ENCODE measurements at regions not wholly inside any gene's neighbourhood (a gene's known extent, or its start where the extent isn't known, plus 50 kb on each side); places are given as distances from the start of the nearest gene placed in this dataset.

- no peak for TF ChIP-seq POLR2A (IDR thresholded peaks at IDR 0.05)
- TF ChIP-seq CTCF (IDR thresholded peaks at IDR 0.05): no peak
- no peak for TF ChIP-seq POLR2AphosphoS5 (IDR thresholded peaks at IDR 0.05; ENCODE audit: insufficient read depth in 1 of 2, low read depth in 1 of 2)
- DNase-seq (ENCODE audit: extremely low spot score in 2 of 2): no peak
- Histone ChIP-seq H3K4me3 (no peak overlapping the region), H3K27ac (no peak overlapping the region), H3K9me3 (no peaks in the 10 kb centered on the region), H3K27me3 (no peaks in the 10 kb centered on the region), H3K36me3 (no peaks in the 10 kb centered on the region), H3K4me1 (no peaks in the 10 kb centered on the region)
- intact Hi-C loops (cut with DNase I): no loop called here
Observed at GRCh38 chr13:106260352-106260751, 275.1 kb downstream of the EFNB2 start.

- H3K4me1 ChIP-seq: no peaks in the 10 kb centered on the region
- H3K36me3 ChIP-seq: no peaks in the 10 kb centered on the region
- no peak overlapping the region for H3K27ac ChIP-seq
- no peaks in the 10 kb centered on the region for H3K9me3 ChIP-seq
- no peak overlapping the region for H3K4me3 ChIP-seq
- no peak for DNase-seq (ENCODE audit: extremely low spot score in 2 of 2)
- TF ChIP-seq POLR2AphosphoS5 (IDR thresholded peaks at IDR 0.05; ENCODE audit: insufficient read depth in 1 of 2, low read depth in 1 of 2) (no peak), CTCF (IDR thresholded peaks at IDR 0.05) (no peak)
- intact Hi-C loops (cut with DNase I): no loop called here
- H3K27me3 ChIP-seq: no peaks in the 10 kb centered on the region
Observed at GRCh38 chr13:106259928-106260327, 275.5 kb downstream of the EFNB2 start.

GRCh38 chr13:106246666-106247188, 288.7 kb downstream of the EFNB2 start:
- no peaks in the 10 kb centered on the region for H3K9me3 ChIP-seq
- DNase-seq (ENCODE audit: extremely low spot score in 2 of 2): no peak
- no peak overlapping the region for H3K27ac ChIP-seq
- H3K27me3 ChIP-seq: no peaks in the 10 kb centered on the region
- intact Hi-C loops (cut with DNase I): no loop called here
- TF ChIP-seq POLR2AphosphoS5 (IDR thresholded peaks at IDR 0.05; ENCODE audit: insufficient read depth in 1 of 2, low read depth in 1 of 2): no peak
- no peak for TF ChIP-seq POLR2A (IDR thresholded peaks at IDR 0.05)
- TF ChIP-seq CTCF (IDR thresholded peaks at IDR 0.05): no peak
- no peaks in the 10 kb centered on the region for H3K4me1 ChIP-seq
- no peak overlapping the region for H3K4me3 ChIP-seq
- H3K36me3 ChIP-seq: no peaks in the 10 kb centered on the region

DNA sequence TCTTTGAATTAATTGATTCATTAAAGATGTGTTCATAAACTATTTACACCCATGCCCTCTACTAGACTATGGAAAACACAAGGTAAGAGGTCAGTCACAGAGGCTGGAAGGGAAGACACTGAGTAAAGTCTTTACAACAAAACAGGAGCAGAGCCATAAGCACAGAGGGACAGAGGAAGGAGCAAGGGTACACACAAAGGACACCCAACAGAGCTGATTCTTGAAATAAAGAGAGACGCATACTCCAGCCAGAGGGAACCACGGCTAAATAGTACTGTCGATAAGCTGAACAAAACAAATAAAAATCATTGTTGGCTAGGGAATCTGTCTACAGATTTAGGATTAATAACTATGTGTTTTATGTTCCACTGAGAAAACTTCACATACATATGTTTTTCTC, 289.2 kb downstream of the EFNB2 start:
- no peaks in the 10 kb centered on the region for H3K27me3 ChIP-seq
- no peaks in the 10 kb centered on the region for H3K36me3 ChIP-seq
- no peaks in the 10 kb centered on the region for H3K4me1 ChIP-seq
- no peak overlapping the region for H3K4me3 ChIP-seq
- no peaks in the 10 kb centered on the region for H3K9me3 ChIP-seq
- TF ChIP-seq POLR2A (IDR thresholded peaks at IDR 0.05) (no peak), CTCF (IDR thresholded peaks at IDR 0.05) (no peak), POLR2AphosphoS5 (IDR thresholded peaks at IDR 0.05; ENCODE audit: insufficient read depth in 1 of 2, low read depth in 1 of 2) (no peak)
- intact Hi-C loops (cut with DNase I): no loop called here
- no peak overlapping the region for H3K27ac ChIP-seq
- no peak for DNase-seq (ENCODE audit: extremely low spot score in 2 of 2)

DNA sequence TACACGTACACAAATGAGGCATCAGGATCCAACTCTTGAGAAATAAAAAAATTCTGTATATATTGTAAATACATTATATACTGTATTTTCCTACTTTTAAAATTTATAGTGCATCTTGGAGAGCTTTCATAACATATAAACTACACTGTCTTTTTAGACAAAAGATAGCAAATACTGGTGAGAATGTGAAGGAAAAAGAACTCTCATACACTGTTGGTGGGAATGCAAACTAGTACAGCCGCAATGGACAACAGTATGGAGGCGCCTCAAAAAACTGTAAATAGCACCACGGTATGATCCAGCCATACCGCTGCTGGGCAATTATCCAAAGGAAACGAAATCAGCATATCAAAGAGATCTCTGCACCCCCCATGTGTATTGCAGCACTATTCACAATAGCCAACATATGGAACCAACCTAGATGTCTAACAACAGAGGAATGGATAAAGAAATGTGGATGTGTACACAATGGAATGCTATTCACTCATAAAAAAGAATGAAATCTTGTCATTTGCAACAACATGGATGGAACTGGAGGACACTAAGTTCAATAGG, 292.4 kb downstream of the EFNB2 start:
- TF ChIP-seq CTCF (IDR thresholded peaks at IDR 0.05) (no peak), POLR2AphosphoS5 (IDR thresholded peaks at IDR 0.05; ENCODE audit: insufficient read depth in 1 of 2, low read depth in 1 of 2) (no peak)
- intact Hi-C loops (cut with DNase I): no loop called here

More for the DNA sequence above, 292.4 kb downstream of the EFNB2 start:
- Histone ChIP-seq H3K4me3 (no peak overlapping the region), H3K36me3 (no peaks in the 10 kb centered on the region), H3K27ac (no peak overlapping the region), H3K27me3 (no peaks in the 10 kb centered on the region), H3K4me1 (no peaks in the 10 kb centered on the region), H3K9me3 (no peaks in the 10 kb centered on the region)
- DNase-seq (ENCODE audit: extremely low spot score in 2 of 2): no peak

Measured in vagina (tissue), 2 donors.